UCSD-AML1 (cell line): ENCODE measurements at regions not wholly inside any gene's neighbourhood (a gene's known extent, or its start where the extent isn't known, plus 50 kb on each side); places are given as distances from the start of the nearest gene placed in this dataset.
"Not testable (repeated sequence)": the region's sequence is repeated elsewhere in the genome, so short reads cannot be mapped to it uniquely, and the experiment has no call there.

Source experiments
- DNase-seq: peaks from one replicate; lab custom pipeline; 2025; ENCODE audit not compliant: unreplicated experiment; lab: John Stamatoyannopoulos, UW

DNA sequence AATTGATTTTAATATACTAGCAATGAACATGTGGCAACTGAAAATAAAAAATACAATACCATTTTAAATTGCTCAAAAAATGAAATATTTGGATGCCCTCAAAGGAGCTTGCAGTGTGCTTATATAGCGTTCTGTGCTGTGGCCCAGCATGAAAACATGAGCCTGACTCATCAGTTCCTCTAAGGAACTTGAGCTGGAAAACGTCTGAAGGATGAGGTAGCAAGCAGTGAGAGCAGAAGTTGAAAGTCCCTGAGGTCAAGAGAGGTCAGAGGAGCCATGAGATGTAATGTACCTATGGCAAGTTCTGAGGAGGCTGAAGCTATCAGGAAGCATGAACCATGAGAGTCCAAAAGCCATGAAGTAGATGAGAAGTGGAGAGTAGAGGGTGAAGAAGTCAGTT, 59.7 kb downstream of the HMGB3 start:
- no peak for DNase-seq

DNA sequence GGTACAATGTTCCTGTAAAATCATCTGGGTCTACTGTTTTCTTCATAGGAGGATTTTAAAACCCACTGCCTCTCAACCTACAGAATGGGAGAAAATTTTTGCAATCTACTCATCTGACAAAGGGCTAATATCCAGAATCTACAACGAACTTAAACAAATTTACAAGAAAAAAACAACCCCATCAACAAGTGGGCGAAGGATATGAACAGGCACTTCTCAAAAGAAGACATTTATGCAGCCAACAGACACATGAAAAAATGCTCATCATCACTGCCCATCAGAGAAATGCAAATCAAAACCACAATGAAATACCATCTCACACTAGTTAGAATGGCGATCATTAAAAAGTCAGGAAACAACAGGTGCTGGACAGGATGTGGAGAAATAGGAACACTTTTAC, 83.2 kb downstream of the HMGB3 start:
- DNase-seq = not testable (repeated sequence)

DNA sequence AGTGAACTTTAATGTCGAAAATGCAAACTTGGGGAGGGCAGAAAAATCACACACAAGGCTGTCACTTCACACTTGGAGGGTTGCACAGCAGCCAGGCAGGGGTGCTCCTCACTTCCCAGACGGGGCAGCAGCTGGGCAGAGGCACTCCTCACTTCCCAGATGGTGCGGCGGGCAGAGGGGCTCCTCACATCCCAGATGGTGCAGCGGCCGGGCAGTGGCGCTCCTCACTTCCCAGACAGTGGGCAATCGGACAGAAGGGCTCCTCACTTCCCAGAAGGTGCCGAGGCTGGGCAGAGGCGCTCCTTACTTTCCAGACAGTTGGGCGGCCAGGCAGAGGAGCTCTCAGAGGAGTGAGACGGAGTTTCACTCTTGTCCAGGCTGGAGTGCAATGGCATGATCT, 90.6 kb downstream of the HMGB3 start:
- DNase-seq = no peak

- no peak for DNase-seq
Observed at GRCh38 chrX:151081016-151081415, 95.4 kb upstream of the GPR50 start.

DNA sequence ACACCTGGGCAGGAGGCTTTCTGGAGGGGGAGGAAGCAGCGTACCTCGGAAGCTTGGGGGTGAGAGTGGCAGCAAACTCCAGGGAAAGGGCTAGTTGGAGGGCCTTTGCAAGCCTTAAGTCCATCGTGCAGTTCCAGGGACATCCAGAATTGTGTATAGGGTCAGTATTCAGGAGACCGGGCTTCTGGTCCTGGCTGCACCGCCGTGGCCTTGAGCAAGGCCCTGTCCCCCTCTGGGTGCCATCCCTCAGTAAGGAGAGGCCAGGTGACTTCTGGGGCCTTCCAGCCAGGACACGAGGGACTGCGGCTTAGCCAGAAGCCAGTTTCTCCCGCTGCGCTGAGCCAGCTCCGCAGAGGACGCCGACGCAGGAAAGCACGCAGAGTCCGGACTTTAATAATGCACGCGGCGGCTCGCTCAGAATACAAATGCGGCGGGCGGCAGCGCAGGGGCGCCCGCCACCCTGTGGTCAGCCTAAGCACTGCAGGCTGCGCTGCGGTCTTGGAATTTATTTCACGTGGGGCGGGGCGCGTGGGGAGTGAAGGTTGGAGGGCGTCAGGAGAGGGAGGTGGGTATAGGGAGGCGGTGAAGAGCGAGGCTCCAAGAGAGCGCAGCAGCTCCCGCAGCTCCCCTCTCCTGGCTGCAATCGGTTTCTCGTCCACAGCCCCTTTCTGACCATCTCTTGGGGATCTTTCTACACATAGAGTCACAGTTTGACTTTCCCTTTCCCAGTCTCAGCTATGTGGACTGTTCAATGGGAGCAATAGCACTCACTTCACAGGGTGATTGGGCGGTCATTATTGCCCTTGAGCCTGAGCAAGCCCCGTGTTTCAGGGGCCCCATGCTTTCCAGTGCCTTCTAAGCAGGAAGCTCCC, 94.1 kb upstream of the GPR50 start:
- peak; percentile 63 for DNase-seq

GRCh38 chrX:151084454-151084853, 91.9 kb upstream of the GPR50 start:
- no peak for DNase-seq

DNA sequence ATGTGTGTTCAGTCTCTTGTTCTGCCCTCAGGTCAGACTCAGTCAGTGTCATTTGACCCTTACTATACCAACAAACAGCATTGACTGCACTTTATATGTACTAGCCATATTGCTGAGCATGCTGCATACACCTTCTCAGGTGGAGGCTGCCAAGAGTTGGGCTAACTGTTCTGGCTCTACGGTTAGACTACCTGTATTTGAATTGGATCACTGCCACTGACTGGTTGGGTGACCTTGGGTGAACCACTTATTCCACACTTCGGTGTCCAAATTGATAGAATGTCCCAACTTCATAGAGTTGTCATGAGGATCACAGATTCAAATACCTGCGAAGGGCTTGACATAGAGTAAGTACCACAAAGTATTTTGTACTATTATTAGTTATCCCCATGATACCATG, 91.2 kb upstream of the GPR50 start:
- no peak for DNase-seq

- DNase-seq = no peak
Observed at GRCh38 chrX:151088221-151088620, 88.2 kb upstream of the GPR50 start.

DNA sequence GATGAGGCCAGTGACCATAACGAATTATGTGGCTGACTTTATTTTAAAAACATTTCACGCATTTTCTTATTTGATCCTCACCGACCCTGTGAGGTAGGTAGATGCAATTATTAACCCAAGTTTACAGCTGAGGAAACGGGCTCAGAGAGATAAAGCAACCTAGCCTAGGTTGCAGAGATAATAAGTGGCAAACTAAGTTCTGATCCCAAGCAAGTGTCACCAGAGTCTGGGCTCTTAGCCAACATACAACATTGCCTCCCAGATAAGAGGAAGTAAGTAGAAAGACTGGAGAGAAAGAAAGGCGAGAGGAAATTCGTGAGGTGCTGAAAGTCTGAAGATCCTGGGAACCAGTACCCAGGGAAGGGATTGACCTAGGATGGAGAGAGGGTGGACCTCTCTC, 77.4 kb upstream of the GPR50 start:
- DNase-seq = no peak

DNA sequence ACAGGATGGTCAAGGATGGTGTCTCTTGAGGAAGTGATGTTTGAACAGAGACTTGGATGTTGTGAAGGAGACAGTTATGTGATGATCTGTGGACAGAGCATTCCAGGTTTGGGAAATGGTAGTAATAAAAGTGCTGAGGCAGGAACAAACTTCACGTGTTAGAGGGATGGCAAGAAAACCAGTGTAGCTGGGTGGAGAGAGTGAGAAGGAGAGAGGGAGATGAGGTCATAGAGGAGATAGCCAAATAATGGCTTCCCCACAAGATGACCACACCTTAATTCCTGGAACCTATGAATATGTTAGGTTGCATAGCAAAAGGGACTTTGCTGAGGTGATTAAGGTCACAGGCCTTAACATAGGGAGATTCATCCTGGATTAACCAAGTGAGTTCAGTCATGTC, 75.6 kb upstream of the GPR50 start:
- DNase-seq = no peak

- DNase-seq = not testable (repeated sequence)
Observed at GRCh38 chrX:151113200-151113599, 63.2 kb upstream of the GPR50 start.
